ENCODE measurements at regions not wholly inside any gene's neighbourhood (a gene's known extent, or its start where the extent isn't known, plus 50 kb on each side); places are given as distances from the start of the nearest gene placed in this dataset.

- Histone ChIP-seq H3K36me3 (ENCODE audit: insufficient read depth, low read length) (no peaks in the 10 kb centered on the region), H3K79me2 (ENCODE audit: insufficient read depth, low read length) (no peaks in the 10 kb centered on the region), H2AFZ (ENCODE audit: low read depth, low read length) (no peak overlapping the region), H3K27ac (ENCODE audit: low read depth, low read length) (no peak overlapping the region), H4K20me1 (ENCODE audit: insufficient read depth, low read length) (no peaks in the 10 kb centered on the region), H3K9ac (ENCODE audit: low read length) (no peak overlapping the region), H3K4me3 (ENCODE audit: insufficient read depth, low read depth, low read length) (no peak overlapping the region), H3K9me3 (ENCODE audit: insufficient read depth, low read depth, low read length) (no peaks in the 10 kb centered on the region), H3K27me3 (ENCODE audit: insufficient read depth, low read length) (no peaks in the 10 kb centered on the region), H3K4me2 (ENCODE audit: low read length) (no peak overlapping the region), H3K4me1 (ENCODE audit: insufficient read depth, low read length) (no peaks in the 10 kb centered on the region)
- H3K27ac Mint-ChIP-seq (ENCODE audit: unreplicated experiment): no peak overlapping the region
- no peaks in the 10 kb centered on the region for H3K9me3 Mint-ChIP-seq (ENCODE audit: unreplicated experiment)
- TF ChIP-seq EZH2 (IDR thresholded peaks at IDR 0.05; ENCODE audit: insufficient read depth, low read length) (no peak), CTCF (IDR thresholded peaks at IDR 0.05; ENCODE audit: insufficient read depth, low read depth, low read length) (no peak)
- H3K27me3 Mint-ChIP-seq (ENCODE audit: low read depth, unreplicated experiment): no peaks in the 10 kb centered on the region
- FAIRE-seq (no peak), DNase-seq (ENCODE audit: low read depth) (no peak)
- no peaks in the 10 kb centered on the region for H3K36me3 Mint-ChIP-seq (ENCODE audit: low read depth, unreplicated experiment)
- H3K4me3 Mint-ChIP-seq (ENCODE audit: unreplicated experiment): no peak overlapping the region
- no peaks in the 10 kb centered on the region for H3K4me1 Mint-ChIP-seq (ENCODE audit: low read depth, unreplicated experiment)
Measured at GRCh38 chr20:11754451-11754850, 163.2 kb upstream of the BTBD3 start.

- H3K4me3 ChIP-seq (ENCODE audit: insufficient read depth, low read depth, low read length): no peak overlapping the region
- no peak overlapping the region for H3K9ac ChIP-seq (ENCODE audit: low read length)
- H3K79me2 ChIP-seq (ENCODE audit: insufficient read depth, low read length): no peaks in the 10 kb centered on the region
- H3K4me1 Mint-ChIP-seq (ENCODE audit: low read depth, unreplicated experiment): no peaks in the 10 kb centered on the region
- FAIRE-seq: no peak
- H3K27ac Mint-ChIP-seq (ENCODE audit: unreplicated experiment): no peak overlapping the region
- no peaks in the 10 kb centered on the region for H3K36me3 ChIP-seq (ENCODE audit: insufficient read depth, low read length)
- no peaks in the 10 kb centered on the region for H3K9me3 ChIP-seq (ENCODE audit: insufficient read depth, low read depth, low read length)
- no peaks in the 10 kb centered on the region for H3K9me3 Mint-ChIP-seq (ENCODE audit: unreplicated experiment)
- peak; percentile 4 for DNase-seq (ENCODE audit: low read depth)
- H3K27ac ChIP-seq (ENCODE audit: low read depth, low read length): no peak overlapping the region
- H4K20me1 ChIP-seq (ENCODE audit: insufficient read depth, low read length): no peaks in the 10 kb centered on the region
- H3K27me3 Mint-ChIP-seq (ENCODE audit: low read depth, unreplicated experiment): no peaks in the 10 kb centered on the region
- no peak overlapping the region for H3K4me2 ChIP-seq (ENCODE audit: low read length)
- H3K36me3 Mint-ChIP-seq (ENCODE audit: low read depth, unreplicated experiment): no peaks in the 10 kb centered on the region
- TF ChIP-seq EZH2 (IDR thresholded peaks at IDR 0.05; ENCODE audit: insufficient read depth, low read length): no peak
- no peak for TF ChIP-seq CTCF (IDR thresholded peaks at IDR 0.05; ENCODE audit: insufficient read depth, low read depth, low read length)
- H2AFZ ChIP-seq (ENCODE audit: low read depth, low read length): peak overlapping the region; percentile 3
- H3K4me3 Mint-ChIP-seq (ENCODE audit: unreplicated experiment): no peak overlapping the region
- H3K4me1 ChIP-seq (ENCODE audit: insufficient read depth, low read length): no peaks in the 10 kb centered on the region
- no peaks in the 10 kb centered on the region for H3K27me3 ChIP-seq (ENCODE audit: insufficient read depth, low read length)
Measured at GRCh38 chr20:11755071-11755841, 162.4 kb upstream of the BTBD3 start.

- no peaks in the 10 kb centered on the region for H4K20me1 ChIP-seq (ENCODE audit: insufficient read depth, low read length)
- Mint-ChIP-seq H3K27me3 (ENCODE audit: low read depth, unreplicated experiment) (no peaks in the 10 kb centered on the region), H3K36me3 (ENCODE audit: low read depth, unreplicated experiment) (no peaks in the 10 kb centered on the region), H3K9me3 (ENCODE audit: unreplicated experiment) (peaks cover 3% of the 10 kb centered on the region), H3K4me3 (ENCODE audit: unreplicated experiment) (no peak overlapping the region), H3K4me1 (ENCODE audit: low read depth, unreplicated experiment) (peaks cover under 1% of the 10 kb centered on the region), H3K27ac (ENCODE audit: unreplicated experiment) (no peak overlapping the region)
- H3K4me2 ChIP-seq (ENCODE audit: low read length): no peak overlapping the region
- no peak for FAIRE-seq
- no peaks in the 10 kb centered on the region for H3K27me3 ChIP-seq (ENCODE audit: insufficient read depth, low read length)
- H3K27ac ChIP-seq (ENCODE audit: low read depth, low read length): no peak overlapping the region
- no peak overlapping the region for H3K9ac ChIP-seq (ENCODE audit: low read length)
- no peaks in the 10 kb centered on the region for H3K9me3 ChIP-seq (ENCODE audit: insufficient read depth, low read depth, low read length)
- H3K4me1 ChIP-seq (ENCODE audit: insufficient read depth, low read length): no peaks in the 10 kb centered on the region
- H2AFZ ChIP-seq (ENCODE audit: low read depth, low read length): no peak overlapping the region
- no peak overlapping the region for H3K4me3 ChIP-seq (ENCODE audit: insufficient read depth, low read depth, low read length)
- no peak for TF ChIP-seq CTCF (IDR thresholded peaks at IDR 0.05; ENCODE audit: insufficient read depth, low read depth, low read length)
- no peak for TF ChIP-seq EZH2 (IDR thresholded peaks at IDR 0.05; ENCODE audit: insufficient read depth, low read length)
- DNase-seq (ENCODE audit: low read depth): no peak
- no peaks in the 10 kb centered on the region for H3K36me3 ChIP-seq (ENCODE audit: insufficient read depth, low read length)
- no peaks in the 10 kb centered on the region for H3K79me2 ChIP-seq (ENCODE audit: insufficient read depth, low read length)
Measured at GRCh38 chr20:11761497-11761896, 156.2 kb upstream of the BTBD3 start.
